Putamen (tissue), 1 donor: ENCODE measurements at regions not wholly inside any gene's neighbourhood (a gene's known extent, or its start where the extent isn't known, plus 50 kb on each side); places are given as distances from the start of the nearest gene placed in this dataset.

Source experiments
- DNase-seq: peaks from one replicate; pipeline ENCODE4 v3.0.0-alpha.2; 2016; ENCODE audit warnings: low spot score

DNA sequence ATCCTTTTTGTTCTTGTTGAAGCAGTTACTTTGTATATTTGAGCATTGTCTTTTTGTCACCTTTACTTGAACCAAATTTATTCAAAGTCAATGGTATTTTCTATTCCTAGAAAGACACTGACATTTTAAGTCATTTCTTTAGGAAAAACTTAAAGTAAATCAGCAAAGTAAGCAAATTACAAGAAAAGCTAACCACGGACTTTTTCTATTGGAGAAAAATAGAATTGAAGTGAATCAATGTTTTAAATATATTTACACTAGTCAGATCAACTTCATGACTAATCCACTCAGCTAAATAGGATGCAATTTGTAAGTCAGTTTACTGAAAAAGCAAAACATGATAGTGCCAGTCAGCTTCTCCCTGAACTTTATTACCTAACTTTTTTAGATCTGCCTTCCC, 733.8 kb upstream of the ALCAM start:
- no peak for DNase-seq

DNA sequence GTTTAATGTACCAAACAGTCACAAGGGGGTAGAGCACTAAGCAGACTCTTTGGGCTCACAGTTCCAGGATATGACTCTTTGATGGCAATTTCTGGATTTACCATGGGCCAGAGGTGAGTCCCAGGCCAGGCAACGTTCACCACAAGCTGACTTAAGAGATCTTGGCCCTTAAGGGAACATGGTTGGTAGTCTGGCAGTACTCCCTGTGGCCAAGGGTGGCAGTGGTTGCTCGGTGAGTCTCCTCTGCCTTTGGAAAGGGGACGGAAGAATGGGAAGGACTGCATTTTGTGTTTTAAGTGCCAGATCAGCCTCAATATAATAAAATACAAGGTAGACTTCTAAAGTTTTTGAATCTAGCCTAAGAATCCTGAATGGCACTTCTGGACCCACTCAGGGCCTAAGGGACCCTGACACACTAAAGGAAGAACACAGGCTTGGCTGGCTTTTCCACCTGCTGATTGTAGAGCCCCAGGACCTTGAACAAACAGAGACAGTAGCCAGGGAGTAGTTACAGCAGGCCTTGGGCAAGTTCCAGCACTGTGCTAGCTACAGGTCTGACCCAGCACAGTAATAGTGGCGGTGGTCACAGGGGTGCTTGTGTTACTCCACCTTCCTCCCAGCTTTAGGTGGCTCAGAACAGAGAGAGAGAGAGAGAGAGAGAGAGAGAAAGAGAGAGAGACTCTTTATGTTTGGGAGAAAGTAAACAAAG, 730.7 kb upstream of the ALCAM start:
- DNase-seq, result no peak

DNA sequence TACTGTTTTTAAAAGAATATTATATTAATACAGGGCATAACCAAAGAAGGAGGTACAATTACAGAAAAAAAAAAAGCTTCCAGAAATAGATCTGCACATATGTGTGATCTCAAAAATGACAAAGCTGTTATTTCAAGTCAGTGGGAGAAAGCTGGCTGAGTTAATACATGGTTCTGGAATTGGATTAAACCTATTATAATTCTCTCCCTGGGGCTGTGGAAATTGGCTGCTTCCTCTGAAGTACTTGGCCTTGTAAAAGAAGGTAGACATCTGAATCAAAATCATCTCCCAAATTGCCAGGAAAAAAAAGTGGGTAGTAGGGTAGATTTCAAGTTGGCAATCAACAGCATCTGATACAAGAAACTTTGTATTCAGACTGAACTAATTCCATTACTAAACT, 723.9 kb upstream of the ALCAM start:
- DNase-seq, result peak; percentile 1

DNA sequence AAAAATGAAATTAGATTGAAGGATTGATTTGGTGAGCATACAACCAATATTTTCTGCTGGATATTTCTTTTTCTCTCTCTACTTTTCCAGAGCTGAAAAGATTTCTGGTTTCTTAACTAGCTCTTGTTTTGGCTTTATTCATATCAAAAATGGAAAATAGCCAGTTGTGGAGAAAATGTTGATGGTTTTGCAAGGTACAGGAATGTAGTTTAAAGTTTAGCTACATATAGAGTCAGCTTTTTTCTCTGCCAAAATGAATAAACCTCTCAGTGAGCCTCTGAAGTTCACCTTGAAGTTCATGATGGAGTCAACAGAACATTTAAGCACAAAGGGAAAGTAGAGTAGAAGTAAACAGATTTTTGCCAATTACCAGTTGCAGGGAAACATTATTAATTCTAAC, 720.5 kb upstream of the ALCAM start:
- no peak for DNase-seq

DNA sequence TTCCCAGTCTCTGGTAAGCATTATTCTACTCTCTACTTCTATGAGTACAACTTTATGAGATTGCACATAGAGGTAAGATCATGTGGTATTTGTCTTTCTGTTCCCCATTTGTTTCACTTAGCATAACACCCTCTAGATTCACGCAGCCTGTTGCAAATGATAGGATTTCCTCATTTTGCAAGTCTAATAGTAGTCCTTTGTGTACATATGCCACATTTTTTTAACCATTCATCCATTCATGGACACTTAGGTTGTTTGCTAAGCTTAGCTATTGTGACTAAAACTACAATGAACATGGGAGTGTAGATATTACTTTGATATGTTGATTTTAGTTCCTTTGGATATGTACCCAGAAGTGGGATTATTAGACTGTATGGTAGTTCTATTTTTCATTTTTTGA, 717.9 kb upstream of the ALCAM start:
- no peak for DNase-seq

DNA sequence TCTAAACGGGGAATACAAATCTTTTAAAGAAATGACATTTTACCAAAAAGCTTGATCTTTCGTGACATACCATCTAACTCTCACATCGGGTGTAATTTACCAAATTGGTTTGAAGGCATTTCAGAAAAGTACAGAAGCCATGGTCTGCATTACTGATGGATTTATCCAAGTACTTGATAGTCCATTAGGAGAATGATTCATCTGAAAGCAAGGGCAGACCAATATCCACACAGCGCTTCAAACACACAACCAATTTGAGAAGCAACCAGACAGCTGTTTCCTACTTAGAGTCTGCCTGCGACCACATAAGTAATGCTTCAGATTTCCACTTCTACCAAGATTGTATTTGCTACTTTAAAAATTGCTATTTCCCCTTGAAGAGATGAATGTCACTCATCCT, 697.6 kb upstream of the ALCAM start:
- DNase-seq, result no peak

DNA sequence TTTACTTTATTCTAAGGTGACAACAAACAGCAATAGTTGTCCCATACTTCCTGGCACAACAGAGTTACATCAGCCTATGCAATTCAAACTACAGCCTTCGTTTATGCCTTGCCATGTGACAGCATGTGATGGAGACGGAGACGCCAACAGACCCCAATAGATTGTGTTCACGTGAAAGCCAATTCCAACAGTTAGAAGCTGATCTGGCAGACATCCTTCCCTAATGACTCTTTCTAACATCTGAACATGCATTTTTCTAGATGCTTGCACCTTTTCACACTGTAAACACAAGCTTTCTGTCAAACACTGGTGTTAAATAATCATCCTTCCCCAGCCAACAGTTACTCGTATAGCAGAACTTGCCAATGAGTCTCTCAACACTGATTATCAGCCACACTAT, 694.4 kb upstream of the ALCAM start:
- no peak for DNase-seq

DNA sequence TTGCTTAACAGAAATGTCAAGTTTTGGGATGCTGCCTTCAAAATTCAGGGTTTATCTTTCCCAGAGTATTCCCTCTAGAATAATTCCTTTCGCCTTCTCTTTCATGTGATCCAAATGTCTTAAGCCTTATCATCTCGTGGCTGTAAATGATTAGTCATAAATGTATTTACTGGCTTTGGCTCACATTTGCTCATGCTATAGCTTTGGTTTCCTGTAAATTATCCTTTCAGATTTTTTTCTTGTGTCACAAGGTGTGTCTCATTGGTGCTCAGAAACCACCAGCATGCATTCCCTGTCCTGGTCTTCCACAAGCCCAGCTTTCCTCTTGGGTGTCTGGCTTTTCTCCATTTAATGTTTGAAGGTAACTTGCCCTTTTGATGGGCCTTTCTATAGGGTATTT, 692.7 kb upstream of the ALCAM start:
- DNase-seq, result no peak

DNA sequence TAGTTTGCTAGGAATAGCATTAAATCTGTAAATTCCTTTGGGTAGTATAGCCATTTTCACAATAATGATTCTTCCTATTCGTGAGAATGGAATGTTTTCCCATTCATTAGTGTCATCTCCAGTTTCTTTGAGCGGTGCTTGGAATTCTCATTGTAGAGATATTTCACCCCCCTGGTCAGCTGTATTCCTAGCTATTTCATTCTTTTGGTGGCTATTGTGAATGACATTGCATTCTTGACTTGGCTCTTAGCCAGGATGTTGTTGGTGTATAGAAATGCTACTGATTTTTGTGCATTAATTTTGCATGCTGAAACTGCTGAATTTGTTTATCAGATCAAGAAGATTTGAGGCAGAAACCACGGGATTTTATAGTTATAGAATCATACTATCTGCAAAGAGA, 690.5 kb upstream of the ALCAM start:
- DNase-seq, result no peak

DNA sequence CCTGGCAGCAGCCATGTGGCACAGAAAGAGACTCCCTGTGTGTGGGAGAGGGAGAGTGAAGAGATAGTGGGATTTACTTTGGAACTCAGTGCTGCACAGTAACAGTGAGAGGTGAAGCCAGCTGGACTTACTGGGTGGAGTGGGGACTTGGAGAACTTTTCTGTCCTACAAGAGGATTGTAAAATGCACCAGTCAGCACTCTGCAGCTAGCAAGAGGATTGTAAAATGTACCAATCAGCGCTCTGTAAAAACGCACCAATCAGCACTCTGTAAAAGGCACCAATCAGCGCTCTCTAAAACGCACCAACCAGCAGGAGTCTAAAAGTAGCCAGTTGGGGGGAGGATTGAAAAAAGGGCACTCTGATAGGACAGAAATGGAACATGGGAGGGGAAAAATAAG, 688.8 kb upstream of the ALCAM start:
- DNase-seq, result no peak

DNA sequence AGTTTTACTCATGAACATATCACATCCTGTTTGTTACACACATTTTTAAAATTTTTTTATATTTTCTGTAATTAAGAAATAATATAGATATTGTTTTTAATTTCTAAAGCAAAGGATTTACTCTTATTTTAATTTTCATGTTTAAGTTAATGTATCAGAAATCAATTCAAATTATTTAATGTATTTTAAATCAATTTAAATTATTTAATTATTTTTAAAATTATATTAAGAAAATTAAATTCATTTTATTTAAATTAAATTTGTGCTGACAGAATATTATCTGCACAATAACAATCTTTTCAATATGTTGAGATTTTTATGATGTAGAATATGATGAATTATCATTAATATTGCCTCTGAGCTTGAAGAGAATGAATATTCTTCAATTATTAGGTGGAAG, 681.2 kb upstream of the ALCAM start:
- DNase-seq, result no peak

DNA sequence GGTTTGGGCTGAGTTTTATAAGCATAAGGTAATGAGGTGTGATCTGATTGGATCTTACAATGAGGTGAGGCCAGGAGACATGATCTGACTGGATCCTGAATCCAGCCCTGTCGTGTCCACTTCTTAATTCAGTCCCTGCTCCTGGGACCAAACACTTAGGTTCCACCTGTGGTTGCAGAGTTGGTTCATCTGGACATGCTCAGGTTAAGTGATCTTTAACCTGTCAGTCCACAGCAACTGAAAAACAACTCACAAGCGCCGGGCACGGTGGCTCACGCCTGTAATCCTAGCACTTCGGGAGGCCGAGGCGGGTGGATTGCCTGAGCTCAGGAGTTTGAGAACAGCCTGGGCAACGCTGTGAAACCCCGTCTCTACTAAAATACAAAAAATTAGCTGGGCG, 679.3 kb upstream of the ALCAM start:
- no peak for DNase-seq

DNA sequence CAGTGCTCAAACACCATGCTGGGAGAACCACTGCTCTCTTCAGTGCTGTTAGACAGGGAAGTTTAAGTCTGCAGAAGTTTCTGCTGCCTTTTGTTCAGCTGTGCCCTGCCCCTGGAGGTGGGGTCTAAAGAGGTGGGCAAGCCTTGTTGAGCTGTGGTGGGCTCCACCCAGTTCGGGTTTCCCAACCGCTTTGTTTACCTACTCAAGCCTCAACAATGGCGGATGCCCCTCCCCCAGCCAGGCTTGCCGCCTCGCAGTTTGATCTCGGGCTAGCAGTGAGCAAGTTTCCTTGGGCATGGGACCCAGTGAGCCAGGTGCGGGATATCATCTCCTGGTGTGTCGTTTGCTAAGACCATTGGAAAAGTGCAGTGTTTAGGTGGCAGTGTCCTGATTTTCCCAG, 670.2 kb upstream of the ALCAM start:
- DNase-seq, result no peak

DNA sequence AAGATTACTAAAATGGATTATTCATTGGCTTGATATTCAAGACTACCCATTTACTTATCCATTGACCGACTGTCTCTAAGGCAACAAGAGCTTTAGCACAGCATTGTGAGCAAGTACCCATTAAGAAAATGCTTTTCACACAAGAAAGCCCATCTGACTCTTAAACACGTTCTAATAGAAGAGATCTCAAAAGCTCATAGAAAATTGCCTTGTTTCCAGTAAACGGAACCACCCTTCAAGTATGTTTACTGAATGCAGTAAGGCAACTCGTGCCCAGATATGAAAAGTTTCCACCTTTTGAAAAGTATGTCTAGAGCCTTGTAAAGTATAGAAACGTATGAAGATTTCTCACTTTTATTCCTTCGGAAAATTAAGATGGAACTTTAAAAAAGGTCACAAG, 655.3 kb upstream of the ALCAM start:
- DNase-seq, result no peak

DNA sequence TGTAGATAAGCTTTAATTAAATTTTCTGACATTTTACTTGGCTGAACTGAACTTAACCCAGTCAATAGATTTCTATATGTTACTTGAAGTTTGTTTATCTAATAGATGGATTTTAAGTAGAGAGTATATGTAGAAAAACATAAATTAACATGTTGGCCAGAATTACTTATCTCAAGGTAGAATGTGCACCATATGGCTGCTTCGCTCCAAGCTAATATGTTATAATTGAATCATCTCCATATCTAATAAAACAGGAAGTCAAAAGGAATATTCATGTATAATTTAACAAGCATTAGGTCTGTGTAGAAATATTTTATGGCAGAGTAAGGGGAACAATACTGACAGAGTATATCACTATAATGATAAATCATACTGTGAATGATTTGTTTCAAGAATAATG, 650.7 kb upstream of the ALCAM start:
- no peak for DNase-seq

DNA sequence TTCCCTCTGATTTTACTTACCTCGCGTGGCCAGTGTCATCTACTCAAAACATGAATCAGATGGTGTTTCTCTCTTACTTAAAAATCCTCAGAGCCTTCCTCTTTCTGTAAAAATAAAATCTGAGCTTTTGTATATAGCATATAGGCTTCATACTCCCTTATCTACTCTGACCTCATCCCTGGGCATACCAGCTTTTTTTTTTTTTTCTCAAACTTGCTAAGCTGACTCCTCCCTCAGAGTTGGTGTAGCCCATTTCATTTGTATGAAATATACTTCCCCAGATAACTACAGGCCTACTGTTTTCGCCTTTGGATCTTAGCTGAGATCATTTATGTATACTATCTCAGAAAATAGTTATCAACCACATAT, 648.9 kb upstream of the ALCAM start:
- no peak for DNase-seq

DNA sequence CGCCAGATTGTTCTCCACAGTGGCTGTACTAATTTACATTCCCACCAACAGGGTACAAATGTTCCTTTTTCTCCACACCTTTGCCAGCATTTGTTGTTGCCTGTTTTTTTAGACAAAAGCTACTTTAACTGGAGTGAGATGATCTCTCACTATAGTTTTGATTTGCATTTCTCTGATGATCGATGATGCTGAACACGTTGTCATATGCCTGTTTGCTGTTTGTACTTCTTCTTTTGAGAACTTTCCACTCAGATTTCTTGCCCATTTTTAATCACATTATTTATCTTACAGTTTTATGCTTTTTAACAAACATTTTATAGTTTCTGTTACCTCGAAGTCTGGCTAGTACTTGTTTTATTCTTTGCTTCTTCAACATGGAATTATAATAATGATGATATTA, 643.7 kb upstream of the ALCAM start:
- DNase-seq, result no peak

DNA sequence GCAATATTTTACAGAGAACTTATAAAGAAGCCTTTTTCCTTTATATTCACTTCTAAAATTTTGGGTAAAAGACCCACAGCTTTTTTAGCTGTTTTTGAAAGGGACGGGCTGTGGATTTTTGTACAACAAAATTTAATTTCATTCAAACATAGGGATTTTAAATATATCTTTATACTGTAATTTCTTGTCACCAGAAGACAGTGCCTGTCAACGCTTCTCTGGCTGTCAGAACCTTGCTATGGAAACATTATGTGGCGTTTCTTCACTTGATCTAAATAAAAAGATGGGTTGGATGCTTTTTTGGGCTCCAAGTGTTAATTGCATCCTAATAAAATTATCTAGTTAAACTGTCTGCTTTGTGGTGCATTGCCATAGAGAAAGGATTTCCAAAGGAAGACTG, 635.6 kb upstream of the ALCAM start:
- no peak for DNase-seq

DNA sequence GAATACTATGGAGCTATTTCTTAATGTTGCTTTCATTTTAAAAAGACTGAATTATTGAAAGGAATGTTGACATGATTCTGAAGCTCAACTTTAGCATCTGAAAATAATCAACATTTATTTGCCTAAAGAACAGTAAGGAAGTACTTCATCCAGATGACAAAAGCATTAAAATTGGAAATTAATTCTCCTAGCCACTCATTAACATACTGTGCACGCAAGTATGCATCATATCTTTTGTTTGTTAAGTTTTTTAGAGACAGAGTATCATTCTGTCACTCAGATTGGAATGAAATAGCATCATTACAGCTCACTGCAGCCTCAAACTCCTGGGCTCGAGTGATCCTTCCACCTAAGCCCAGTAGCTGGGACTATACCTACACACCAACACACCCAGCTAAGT, 632.1 kb upstream of the ALCAM start:
- no peak for DNase-seq

DNA sequence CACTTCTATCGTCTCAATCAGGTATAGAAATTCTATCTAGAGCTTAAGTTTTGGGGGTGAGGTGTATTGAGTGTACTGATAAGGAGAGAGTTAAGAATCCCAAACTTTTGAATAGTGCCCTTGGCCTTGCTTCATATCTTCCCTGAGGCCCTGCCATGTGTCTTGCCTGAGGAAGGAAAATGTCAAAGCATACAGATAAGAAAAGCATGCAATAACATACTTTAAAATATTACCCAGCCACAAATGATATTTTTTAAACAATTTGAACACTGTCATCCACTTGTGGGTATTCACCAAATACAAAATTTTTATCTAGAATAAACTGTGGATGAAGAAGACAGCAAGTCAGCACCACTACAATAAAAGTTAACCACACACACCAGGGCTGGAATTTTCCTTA, 631.0 kb upstream of the ALCAM start:
- no peak for DNase-seq

DNA sequence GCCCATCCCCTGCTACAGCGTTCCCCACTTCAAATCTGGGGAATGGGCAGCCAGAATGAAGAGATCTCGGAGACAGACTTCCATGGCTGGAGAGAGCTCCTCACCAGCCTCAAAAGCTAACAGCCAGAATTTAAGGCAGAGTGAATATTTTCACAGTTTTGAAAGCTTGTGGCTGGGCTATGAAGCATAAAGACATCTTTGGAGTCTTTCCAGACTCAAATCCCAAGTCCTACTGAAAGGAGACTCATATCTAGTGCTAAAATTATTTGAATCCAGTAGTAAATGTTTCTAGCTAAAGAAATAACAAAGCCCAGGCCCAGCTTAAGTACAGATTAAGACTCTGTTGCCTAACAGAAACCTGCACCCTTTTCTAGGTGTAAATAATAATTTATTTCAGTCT, 628.4 kb upstream of the ALCAM start:
- DNase-seq, result no peak

DNA sequence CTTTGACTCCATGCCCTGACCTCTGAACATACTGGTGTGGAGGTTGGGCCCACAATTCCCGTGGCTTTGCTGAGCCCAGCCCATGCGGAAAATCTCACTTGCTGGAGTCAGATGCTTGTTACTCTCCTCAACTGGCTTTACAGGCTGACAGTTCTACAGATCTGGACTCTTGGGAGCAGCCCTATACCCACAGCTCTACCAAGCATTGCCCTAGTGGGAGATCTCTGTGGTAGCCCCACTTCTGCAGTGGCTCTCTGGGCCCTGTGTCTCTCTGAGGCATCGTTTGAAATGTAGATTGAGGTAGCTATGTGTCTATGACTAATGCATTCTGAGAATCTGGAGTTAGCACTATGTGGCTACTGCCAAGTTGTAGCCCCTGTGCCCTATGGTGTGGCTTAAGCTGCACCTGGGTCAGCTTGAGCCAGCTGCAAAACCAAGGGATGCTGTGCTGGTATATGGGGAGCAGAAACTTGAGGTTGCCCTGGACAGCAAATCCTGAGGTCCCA, 625.8 kb upstream of the ALCAM start:
- no peak for DNase-seq

DNA sequence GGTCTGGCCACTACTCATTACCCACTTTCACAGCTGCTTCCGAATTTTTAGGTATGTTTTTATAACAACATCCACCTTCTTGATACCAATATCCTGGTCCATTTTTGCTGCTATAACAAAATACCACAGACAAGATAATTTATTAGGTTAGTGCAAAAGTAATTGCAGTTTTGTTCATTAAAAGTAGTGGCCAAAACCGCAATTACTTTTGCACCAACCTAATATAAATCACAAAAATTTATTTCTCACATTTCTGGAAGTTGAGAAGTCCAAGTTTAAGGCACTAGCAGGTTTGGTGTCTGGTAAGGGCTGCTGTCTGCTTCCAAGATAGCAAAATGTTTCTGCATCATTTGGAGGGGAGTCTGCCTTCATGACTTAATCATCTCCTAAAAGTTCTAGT, 624.7 kb upstream of the ALCAM start:
- no peak for DNase-seq

DNA sequence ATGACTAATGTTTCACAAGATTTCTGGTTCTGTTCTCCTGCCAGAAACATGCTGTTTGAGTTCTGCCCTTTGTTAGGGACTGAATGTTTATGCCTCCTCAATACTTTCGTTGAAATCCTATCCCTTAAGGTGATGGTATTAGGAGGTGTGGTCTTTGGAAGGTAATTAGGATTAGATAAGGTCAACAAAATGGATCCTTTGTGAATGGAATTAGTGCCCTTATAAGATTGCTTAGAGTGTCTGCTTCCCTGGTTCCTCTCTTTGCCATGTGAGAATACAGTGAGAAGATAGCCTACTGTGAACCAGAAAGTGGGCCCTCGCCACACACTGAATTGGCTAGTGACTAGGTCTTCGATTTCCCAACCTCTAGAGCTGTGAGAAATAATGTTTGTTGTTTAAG, 621.4 kb upstream of the ALCAM start:
- no peak for DNase-seq

DNA sequence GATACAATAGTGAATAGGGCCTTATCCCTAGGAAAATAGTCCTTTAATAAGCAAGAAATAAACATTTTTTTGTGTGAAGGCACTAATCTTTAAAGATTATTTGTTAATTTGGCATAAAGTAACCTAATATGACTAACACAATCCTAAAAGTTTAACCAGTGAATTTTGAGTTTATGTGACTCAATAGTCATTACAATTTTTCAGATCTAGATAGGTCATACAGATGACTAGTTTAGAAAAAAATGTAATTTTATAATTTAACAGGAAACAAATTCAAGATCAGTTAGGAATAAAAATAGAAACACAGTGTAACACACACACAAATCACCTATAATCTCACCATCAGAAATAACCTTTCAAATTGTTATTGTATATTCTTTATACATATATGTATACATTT, 620.7 kb upstream of the ALCAM start:
- DNase-seq, result no peak
